ENCODE measurements at regions not wholly inside any gene's neighbourhood (a gene's known extent, or its start where the extent isn't known, plus 50 kb on each side); places are given as distances from the start of the nearest gene placed in this dataset.

GRCh38 chr7:10571759-10572158 is 401.9 kb upstream of the PHF14 start:
- no peak for TF ChIP-seq CTCF (IDR thresholded peaks at IDR 0.05)
- TF ChIP-seq POLR2A (IDR thresholded peaks at IDR 0.05): no peak

Measured in testis (tissue), 2 donors.